Activated CD4-positive, alpha-beta T cell treated with anti-CD3 and anti-CD28 coated beads, Interleukin-10, Interleukin-2, amounts not matched to agents 100 ng/mL and 50 ng/mL, durations not matched to agents 16 hours and 8 hours (primary cell): ENCODE measurements at regions not wholly inside any gene's neighbourhood (a gene's known extent, or its start where the extent isn't known, plus 50 kb on each side); places are given as distances from the start of the nearest gene placed in this dataset.
"Not testable (repeated sequence)": the region's sequence is repeated elsewhere in the genome, so short reads cannot be mapped to it uniquely, and the experiment has no call there.

Experiments used
- DNase-seq: peaks from one replicate; pipeline ENCODE4 v3.0.0-alpha.2; 2020

DNA sequence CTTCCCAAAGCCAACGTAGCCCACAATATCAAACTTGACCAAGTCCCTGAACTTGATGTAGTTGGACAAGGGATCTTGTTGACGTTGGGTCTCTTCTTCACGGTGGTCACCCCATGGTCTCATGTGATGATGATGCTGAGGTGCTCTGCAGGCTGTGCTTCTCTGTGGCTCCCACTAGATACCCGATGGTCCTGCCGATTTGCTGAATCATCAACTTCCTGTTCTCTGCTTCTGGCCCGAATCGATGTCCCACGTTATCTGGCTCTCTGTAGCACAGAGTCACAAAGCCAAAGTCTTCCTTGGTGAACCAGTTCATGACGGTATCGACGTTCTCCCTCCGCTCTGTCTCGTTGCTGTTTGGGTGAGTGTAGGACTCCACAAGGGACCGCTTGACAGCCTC lies 201.0 kb downstream of the ADRA2C start:
- not testable (repeated sequence) for DNase-seq

DNA sequence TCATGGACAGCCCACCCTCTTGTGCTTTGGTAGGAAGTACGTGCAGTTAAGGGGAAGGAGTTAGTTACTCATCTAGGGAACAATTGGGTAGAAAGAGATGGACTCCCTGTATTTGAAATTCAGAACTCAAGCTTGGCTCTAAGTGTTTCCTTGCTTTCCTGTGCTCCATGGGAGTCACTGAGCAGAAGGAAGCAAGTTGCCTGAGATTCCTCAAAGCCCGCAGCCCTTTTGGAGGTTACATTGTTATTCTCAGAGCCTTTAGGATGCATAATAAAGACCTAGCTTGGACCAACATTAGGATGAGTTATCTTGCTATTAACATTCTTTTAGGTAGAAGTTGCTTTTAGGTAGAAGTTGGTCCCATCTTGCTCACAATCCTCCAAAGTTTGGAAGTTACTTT lies 206.4 kb downstream of the ADRA2C start:
- DNase-seq: not testable (repeated sequence)

DNA sequence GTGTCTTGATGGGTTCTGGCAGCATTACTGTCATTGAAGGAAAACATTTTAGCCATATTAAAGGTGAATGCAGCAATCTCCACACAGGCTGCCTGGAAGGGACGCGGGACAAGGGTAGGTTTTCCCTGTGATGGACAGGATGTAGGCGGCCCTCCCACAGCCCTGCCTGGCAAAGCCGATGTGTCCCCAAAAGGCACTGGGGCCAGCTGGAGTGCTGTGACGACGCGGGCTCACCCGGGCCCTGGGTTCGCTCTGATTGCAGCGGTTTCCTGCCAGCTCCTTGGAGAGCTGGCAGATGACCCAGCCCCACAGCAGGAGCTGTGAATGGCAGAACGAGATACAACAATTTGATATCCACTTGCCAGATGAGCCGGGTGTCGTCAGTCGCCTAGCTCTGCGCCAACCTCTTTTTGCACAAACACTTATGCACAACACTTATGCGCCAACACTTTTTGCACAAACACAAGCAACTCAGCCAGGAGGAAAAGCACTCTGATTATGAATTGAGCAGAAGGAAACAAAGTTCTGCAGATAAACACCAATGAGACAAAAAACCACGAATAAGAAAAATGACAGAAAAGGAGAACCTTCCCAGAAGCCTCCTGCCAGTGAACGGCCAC lies 207.5 kb downstream of the ADRA2C start:
- DNase-seq: not testable (repeated sequence)

DNA sequence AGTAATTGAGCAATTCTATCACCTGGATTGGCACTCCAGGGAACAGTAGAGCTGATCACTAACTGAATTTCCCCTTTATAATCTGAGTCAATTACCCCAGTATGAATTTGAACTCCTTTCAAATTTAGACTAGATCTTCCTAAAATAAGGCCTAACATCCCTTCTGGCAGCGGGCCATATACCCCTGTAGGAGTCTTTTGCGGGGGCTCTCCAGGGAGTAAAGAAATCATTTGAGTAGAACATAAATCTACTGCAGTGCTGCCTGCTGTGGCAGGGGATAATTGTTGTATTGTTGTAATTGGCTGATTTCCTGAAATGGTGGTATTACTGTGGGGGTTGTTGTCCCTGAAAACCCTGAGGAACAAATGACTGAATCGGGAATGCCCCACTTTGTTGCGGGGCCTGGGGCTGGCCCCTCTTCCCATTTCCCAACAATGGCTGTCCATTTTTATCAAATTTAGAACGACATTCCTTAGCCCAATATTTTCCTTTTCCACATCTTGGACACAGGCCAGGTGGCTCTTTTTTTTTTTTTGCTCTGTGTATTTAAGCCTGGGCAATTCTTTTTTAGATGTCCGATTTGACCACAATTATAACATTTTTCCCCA lies 217.4 kb downstream of the ADRA2C start:
- DNase-seq: not testable (repeated sequence)

DNA sequence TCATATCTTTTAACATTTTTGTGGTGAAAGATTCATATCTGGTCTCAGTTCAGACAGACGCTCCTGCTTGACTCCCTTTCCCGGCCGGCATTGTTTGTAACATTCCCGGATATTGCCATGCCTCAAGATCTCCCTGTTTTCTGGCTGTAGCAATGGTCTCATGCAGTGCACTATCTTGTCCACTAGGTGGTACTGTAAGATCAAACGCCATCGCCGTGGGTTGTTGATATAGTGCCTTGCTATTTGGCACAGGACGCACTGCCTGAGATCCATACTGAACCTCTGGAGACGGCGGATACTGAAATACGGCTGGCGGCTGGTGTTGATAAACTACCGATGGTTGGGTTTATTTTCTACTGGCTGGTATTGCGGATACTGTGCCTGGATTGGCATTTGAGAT lies 218.6 kb downstream of the ADRA2C start:
- not testable (repeated sequence) for DNase-seq

DNA sequence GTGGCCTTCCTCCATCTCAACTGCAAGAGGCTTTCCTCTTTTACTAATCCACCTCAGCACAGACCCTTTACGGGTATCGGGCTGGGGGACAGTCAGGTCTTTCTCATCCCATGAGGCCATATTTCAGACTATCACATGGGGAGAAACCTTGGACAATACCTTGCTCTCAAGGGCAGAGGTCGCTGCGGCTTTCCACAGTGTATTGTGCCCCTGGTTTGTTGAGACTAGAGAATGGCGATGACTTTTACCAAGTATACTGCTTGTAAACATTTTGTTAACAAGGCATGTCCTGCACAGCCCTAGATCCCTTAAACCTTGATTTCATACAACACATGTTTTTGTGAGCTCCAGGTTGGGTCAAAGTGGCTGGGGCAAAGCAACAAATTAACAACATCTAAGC lies 220.2 kb downstream of the ADRA2C start:
- DNase-seq: not testable (repeated sequence)

DNA sequence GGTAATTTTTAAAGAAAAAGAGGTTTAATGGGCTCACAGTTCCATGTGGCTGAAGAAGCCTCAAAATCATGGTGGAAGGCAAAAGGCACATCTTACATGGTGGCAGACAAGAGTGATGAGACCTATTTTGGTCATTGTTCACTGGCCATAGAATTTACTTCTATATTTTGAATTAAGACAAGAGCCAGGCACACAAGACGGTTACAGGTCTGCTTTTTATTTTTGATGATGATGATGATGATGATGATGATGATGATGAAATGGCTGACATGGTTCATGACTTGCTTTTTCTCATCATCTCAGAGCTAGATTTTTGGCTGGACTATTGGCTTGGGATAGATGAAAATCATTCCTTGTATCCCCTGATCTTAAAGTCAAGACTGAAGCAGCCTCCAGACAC lies 229.3 kb downstream of the OTOP1 start:
- not testable (repeated sequence) for DNase-seq

DNA sequence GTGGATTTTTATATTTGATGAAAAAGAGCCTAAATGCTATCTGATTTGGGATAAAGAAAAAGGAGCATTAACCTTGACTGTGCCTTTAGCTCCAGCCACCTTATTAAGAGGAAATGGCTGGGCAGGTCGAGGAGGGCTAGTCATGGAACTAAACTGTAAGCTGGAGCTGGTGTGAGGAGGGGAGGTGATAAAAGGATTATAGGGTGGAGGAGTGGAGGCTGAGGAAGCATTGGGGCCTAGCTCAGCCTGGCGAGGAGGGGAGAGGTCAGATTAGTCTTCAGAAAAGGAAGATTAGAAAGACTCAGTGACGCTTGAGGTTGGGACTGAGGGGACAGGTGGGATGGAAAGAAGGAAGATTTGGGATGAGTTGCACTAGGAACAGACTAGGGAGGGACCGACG lies 222.7 kb downstream of the OTOP1 start:
- not testable (repeated sequence) for DNase-seq

DNA sequence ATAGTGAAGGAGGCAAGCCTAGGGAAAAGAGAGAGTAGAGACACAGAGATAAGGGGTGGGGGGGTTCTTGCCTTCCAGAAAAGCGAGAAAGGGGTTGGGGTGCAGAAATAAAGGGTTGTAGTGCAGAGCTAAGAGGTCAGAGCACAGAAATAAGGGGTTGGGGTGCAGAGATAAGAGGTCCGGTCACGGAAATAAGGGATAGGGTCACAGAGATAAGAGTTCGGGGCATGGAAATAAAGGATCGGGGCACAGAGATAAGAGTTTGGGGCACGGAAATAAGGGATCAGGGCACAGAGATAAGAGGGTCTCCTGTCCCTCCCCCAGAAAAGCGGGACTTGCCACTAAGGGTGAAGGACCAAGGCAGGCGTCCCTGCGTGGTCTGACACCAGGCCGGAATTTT lies 222.0 kb downstream of the OTOP1 start:
- DNase-seq: not testable (repeated sequence)

DNA sequence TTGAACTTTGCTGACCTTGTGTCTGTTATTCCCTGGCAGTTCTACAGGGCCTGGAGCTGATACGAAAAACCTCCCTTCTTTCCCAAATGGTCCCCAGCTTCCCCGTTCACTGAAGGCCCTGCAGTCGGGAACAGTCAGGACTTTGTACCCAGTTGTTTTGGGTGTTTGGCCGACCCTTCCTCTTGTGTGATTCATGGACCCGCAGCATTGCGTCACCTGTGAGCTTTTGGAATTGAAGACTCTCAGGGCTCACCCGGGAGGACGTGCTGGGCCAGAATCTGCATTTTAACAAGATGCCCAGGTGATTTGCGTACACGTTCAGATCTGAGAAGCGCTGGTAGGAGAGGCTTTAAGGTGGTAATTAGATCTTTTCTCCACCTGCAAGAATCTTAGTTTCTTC lies 220.4 kb downstream of the OTOP1 start:
- not testable (repeated sequence) for DNase-seq

DNA sequence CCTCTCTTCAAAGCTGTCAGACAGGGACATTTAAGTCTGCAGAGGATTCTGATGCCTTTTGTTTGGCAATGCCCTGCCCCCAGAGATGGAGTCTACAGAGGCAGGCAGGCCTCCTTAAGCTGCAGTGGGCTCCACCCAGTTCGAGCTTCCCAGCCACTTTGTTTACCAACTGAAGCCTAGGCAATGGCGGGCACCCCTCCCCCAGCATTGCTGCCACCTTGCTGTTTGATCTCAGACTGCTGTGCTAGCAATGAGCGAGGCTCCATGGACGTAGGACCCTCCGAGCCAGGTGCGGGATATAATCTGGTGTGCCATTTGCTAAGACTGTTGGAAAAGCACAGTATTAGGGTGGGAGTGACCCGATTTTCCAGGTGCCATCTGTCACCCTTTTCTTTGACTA lies 207.7 kb downstream of the OTOP1 start:
- DNase-seq: not testable (repeated sequence)

DNA sequence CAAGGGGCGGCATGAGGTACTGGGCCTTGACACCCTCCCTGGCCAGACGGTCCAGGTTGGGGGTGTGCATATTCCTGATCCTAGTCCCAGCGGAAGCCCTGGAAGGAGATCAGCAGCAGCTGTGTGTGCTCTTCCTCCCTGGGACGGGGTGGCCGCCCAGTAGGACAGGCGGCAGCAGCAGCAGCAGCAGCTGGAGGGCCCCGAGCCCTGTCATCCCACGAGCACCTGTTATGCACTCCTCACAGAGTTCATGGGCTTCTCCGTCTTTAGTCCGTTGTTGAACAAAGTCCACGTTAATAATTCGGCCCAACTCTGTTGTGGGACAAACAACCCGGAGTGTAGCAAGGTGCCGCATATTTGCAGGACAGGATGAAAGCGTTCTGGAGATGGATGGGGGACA lies 205.6 kb downstream of the OTOP1 start:
- DNase-seq: not testable (repeated sequence)

DNA sequence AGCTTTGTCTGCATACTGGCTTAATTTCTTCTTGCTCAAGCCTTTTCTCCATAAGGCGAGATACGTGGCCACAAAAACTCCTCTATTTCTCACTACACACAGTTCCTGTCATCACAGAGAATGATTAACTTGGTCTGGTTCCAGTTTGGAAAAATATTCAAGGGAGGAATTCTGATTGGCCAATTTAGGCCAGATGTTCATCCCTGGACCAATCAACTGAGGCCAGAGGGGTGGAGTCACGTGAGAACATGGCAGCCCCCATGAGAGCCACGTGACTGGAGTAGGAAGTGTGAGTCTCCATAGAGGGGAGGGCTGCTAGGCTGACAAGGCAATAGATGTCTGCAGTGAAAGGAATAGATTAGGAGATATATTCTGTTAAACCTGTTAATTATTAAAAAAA lies 200.0 kb downstream of the OTOP1 start:
- DNase-seq: not testable (repeated sequence)

DNA sequence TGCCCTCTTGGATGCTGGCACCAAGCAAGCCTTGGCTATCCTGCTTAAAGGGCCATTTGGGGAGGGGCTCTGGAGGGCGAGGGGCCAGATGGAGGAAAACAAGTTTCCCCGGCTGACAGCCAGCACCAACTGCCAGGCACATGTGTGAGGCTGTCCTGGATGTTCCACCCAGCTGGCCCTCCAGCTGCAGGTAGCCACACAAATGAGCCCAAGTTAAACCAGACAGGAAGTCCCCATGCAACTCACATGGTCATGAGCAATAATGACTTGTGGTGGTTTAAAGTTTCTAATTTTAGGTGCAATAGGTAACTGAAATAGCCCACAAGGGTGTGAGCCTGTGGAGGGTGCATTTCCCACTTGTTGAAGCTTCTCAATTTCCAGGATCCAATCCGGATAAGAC lies 198.0 kb downstream of the OTOP1 start:
- not testable (repeated sequence) for DNase-seq

DNA sequence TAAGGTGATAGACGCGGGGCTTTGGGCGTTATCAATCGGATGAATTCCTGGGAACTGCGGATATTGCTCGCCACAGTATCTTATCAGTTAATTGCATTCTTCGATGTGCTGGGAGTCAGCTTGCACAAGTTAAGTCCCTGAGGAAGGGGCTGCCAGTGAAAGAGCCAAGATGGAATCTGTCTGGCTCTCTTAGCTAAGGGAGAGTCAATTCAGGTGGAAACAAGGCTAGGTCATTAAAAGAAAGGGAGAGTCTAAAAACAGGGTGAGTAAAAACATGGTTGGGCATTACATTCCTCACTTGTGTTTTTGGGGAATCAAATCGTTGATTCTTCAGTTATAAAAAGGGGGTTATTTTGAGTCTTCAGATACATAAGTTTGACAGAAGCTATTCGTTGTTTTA lies 196.2 kb downstream of the OTOP1 start:
- not testable (repeated sequence) for DNase-seq

DNA sequence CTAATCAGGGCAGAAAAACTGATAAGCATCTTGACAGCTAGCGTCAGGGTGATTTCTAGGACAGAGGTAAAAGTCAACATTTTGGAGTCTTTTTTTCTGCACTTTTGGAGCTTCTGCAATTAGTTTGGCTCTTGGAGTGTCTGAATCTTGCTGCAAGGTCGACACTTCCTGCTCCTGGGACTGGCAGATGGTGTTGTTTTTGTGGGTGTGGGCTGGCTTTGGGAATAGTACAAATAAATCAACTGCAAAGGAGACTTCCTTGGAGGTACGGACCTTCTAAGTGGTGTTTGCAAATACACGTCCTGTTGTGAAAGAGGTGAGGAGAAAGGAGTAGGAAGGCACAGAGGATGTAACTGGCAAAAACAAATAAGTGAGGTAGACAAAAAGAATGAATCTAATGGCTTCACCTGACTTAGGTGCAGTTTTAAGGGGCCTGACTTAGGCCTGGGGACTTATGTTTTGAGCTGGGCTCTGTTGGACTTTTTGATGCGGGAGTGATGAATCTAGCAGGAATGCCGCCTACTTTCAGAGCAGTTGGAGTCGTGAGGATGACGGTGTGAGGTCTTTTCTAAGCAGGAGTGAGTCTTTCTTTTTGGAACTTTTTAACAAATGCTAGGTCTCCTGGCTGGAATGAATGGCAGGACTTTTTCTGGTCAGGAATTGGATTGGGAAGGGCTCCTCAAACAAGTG lies 195.1 kb downstream of the OTOP1 start:
- DNase-seq: not testable (repeated sequence)

DNA sequence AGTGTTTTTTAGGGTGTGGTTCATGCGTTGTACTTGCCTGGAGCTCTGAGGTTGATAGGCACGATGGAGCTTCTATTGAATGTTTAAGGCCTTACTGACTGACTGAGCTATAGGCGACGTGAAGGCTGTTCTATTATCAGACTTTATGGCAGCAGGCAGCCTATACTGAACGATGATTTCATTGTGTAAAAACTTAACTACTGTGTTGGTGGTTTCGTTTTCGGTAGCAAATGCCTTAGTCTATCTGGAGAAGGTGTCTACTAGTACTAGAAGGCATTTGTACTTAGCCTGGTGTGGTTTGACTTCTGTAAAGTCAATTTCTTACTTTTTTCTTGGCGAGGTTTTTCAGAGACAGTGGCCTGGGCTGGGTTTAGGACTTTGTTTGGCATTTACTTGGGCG lies 194.4 kb downstream of the OTOP1 start:
- peak; percentile 5 for DNase-seq

DNA sequence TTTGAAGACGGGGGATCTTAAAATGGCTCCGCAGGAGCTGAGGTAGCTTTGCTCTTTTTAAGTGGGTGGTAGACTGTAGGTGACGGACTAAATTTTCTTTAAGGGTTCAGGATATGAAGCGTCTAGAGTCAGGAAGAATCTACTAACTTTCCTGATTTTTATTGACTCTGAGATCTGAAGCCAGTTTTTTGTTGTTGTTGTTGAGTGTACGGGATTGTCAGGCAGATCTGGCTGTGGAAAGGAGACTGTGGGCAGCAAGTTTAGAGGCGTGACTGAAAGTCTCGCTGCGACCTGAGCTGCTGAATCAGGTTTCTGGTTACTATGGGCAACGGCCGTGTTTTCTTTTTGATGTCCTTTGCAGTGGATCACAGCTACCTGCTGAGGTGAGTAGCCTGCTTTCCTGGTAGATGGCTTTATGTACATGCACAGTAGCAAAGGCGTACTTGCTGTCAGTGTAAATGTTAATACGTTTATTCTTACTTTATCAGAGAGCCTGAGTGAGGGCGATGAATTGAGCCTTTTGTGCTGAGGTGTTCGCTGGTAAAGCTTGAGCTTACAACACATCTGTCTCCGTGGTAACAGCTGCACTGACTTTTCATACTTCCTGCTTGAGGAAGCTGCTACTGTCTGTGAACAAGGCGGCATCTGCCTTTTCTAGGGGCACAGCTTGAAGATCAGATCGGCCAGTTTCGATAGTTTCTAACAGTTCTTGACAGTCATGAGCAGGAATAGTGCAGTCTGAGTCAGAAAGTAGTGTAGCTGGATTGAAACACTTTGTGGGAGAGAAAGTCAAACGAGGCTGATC lies 193.7 kb downstream of the OTOP1 start:
- DNase-seq: peak; percentile 29

DNA sequence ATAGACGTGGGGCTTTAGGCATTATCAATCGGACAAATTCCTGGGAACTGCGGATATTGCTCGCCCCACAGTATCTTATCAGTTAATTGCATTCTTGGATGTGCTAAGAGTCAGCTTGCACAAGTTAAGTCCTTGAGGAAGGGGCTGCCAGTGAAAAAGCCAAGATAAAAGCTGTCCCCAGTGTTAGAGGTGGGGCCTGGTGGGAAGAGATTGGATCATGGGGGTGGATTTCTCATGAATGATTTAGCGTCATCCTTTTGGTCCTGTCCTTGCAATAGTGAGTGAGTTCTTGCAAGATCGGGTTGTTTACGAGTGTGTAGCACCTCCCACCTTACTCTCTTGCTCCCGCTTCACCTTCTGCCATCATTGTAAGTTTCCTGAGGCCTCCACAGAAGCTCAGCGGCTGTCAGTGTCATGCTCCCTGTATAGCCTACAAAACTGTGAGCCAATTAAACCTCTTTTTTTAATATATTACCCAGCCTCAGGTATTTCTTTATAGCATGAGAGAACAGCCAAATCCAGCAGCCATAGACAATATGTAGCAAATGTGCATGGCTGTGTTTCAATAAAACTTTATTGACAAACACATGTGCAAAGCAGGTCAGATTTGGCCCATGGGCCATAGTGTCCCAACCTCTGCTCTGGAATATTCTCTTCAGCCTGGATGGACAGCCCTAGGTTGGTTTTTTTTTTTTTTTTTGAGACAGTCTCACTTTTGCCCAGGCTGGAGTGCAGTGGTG lies 189.2 kb downstream of the OTOP1 start:
- not testable (repeated sequence) for DNase-seq

DNA sequence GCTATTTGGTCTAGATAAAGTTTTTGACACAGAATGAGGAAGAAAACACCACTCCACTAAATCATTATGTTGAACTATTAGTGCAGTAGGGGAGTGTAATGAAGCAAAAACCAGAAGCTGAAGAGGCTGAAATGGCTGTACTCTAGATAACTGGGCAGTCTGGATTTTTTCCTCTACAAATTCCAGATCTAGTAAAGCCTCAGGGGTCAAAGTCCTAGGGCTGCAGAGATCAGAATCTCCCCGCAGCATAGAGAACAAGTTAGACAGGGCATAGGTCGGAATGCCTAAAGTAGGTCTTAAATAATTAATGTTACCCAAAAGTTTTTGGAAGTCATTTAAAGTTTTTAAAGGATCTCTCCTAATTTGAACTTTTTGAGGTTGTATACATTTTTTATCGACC lies 180.9 kb downstream of the OTOP1 start:
- not testable (repeated sequence) for DNase-seq

DNA sequence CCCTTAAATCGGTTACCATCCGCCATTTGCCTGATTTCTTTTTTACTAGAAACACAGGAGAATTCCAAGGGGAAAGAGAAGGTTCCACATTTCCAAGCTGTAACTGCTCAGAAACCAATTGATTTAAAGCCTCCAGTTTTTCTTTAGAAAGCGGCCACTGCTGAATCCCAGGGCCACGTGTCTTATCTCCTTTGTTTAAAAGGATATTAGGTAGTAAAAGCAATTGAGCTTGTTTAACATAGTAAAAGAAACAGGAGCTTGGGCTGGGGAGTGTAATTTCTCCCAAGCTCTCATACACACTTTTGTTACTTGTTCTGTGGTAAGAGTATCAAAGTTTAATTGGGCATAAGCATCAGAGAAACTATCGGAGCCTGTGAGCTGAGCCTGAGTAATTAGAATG lies 180.0 kb downstream of the OTOP1 start:
- DNase-seq: not testable (repeated sequence)

DNA sequence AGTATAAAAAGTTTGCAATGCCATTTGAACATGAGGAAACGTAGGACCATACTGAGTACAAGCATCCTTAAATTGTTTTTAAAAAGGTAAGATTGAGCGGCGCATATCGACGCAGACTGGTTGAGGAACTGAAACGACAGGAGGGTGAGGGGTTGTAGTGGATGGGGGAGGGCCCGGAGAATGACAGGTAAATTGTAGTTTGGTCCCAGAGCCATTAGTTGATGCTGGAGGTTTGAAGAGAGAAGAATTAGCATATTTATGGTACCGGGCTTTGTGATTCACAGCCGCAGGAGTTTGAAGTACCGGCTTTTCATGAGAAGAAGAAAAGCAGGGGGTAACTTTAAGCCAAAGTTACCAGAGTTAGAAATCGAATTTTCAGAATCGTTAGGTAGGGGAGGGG lies 179.5 kb downstream of the OTOP1 start:
- DNase-seq: not testable (repeated sequence)

DNA sequence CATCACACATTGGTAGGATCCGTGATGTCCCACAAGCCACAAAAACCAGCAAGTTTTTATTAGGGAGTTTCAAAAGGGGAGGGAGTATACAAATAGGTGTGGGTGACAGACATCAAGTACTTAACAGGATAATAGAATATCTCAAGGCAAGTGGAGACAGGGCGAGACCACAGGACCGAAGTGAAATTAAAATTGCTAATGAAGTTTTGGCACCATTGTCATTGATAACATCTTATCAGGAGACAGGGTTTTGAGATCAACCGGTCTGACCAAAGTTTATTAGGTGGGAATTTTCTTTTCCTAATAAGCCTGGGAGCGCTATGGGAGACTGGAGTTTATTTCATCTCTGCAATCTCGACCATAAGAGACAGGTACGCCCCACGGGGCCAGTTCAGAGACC lies 178.5 kb downstream of the OTOP1 start:
- DNase-seq: not testable (repeated sequence)
